ENCODE measurements at regions not wholly inside any gene's neighbourhood (a gene's known extent, or its start where the extent isn't known, plus 50 kb on each side); places are given as distances from the start of the nearest gene placed in this dataset.

GRCh38 chr7:56609852-56610355, 493.7 kb upstream of the NUPR2 start:
- no peak for TF ChIP-seq CTCF (IDR thresholded peaks at IDR 0.05)
- TF ChIP-seq POLR2A (IDR thresholded peaks at IDR 0.05), result no peak

All from right lobe of liver (tissue), 4 donors.